ENCODE measurements at regions not wholly inside any gene's neighbourhood (a gene's known extent, or its start where the extent isn't known, plus 50 kb on each side); places are given as distances from the start of the nearest gene placed in this dataset.

DNA sequence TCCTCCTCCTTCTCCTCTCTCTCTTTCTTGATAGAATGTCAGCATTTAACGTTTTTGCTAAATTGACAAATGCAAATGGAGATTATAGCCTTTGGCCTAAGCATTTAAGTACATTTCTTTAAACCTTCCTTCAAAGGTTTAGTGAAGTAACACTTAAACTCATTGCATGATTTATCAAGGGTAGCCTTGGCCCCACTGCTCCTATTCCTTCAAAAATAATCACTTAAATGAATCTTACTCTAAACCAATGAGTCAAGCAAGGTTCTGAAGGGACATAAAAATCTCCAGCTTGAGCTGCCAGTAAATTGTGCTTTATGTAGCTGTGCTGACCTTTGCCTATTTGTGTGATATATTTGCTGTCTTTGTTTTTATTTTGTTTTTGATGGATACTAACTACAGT is 358.5 kb upstream of the AKR1E2 start:
- no peak for TF ChIP-seq POLR2AphosphoS5 (IDR thresholded peaks at IDR 0.05; ENCODE audit: low read depth)
- TF ChIP-seq, protein P1, sequence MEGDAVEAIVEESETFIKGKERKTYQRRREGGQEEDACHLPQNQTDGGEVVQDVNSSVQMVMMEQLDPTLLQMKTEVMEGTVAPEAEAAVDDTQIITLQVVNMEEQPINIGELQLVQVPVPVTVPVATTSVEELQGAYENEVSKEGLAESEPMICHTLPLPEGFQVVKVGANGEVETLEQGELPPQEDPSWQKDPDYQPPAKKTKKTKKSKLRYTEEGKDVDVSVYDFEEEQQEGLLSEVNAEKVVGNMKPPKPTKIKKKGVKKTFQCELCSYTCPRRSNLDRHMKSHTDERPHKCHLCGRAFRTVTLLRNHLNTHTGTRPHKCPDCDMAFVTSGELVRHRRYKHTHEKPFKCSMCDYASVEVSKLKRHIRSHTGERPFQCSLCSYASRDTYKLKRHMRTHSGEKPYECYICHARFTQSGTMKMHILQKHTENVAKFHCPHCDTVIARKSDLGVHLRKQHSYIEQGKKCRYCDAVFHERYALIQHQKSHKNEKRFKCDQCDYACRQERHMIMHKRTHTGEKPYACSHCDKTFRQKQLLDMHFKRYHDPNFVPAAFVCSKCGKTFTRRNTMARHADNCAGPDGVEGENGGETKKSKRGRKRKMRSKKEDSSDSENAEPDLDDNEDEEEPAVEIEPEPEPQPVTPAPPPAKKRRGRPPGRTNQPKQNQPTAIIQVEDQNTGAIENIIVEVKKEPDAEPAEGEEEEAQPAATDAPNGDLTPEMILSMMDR (IDR thresholded peaks at IDR 0.05; ENCODE audit: insufficient read depth, low read length): no peak
- TF ChIP-seq, protein P2, sequence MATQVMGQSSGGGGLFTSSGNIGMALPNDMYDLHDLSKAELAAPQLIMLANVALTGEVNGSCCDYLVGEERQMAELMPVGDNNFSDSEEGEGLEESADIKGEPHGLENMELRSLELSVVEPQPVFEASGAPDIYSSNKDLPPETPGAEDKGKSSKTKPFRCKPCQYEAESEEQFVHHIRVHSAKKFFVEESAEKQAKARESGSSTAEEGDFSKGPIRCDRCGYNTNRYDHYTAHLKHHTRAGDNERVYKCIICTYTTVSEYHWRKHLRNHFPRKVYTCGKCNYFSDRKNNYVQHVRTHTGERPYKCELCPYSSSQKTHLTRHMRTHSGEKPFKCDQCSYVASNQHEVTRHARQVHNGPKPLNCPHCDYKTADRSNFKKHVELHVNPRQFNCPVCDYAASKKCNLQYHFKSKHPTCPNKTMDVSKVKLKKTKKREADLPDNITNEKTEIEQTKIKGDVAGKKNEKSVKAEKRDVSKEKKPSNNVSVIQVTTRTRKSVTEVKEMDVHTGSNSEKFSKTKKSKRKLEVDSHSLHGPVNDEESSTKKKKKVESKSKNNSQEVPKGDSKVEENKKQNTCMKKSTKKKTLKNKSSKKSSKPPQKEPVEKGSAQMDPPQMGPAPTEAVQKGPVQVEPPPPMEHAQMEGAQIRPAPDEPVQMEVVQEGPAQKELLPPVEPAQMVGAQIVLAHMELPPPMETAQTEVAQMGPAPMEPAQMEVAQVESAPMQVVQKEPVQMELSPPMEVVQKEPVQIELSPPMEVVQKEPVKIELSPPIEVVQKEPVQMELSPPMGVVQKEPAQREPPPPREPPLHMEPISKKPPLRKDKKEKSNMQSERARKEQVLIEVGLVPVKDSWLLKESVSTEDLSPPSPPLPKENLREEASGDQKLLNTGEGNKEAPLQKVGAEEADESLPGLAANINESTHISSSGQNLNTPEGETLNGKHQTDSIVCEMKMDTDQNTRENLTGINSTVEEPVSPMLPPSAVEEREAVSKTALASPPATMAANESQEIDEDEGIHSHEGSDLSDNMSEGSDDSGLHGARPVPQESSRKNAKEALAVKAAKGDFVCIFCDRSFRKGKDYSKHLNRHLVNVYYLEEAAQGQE (IDR thresholded peaks at IDR 0.05; ENCODE audit: insufficient replicate concordance, low read depth): no peak
